ENCODE measurements at regions not wholly inside any gene's neighbourhood (a gene's known extent, or its start where the extent isn't known, plus 50 kb on each side); places are given as distances from the start of the nearest gene placed in this dataset.
"Not testable (repeated sequence)": the region's sequence is repeated elsewhere in the genome, so short reads cannot be mapped to it uniquely, and the experiment has no call there.

- Histone ChIP-seq H3K27me3 (ENCODE audit: control insufficient read depth, insufficient read depth, low read length) (peaks cover 4% of the 10 kb centered on the region), H3K4me3 (ENCODE audit: low read depth, low read length) (no peak overlapping the region), H3K36me3 (ENCODE audit: control insufficient read depth, insufficient read depth, low read length) (no peaks in the 10 kb centered on the region)
- DNase-seq (ENCODE audit: low read depth), result no peak
- no peak for TF ChIP-seq CTCF (IDR thresholded peaks at IDR 0.05; ENCODE audit: insufficient read depth, low read length, poor library complexity, severe bottlenecking)
These were observed 315.1 kb downstream of the THBS2 start for GRCh38 chr6:168938546-168938945.

GRCh38 chr6:168937054-168937453, 316.6 kb downstream of the THBS2 start:
- DNase-seq (ENCODE audit: low read depth), result peak; percentile 9
- H3K36me3 ChIP-seq (ENCODE audit: control insufficient read depth, insufficient read depth, low read length), result no peaks in the 10 kb centered on the region
- H3K4me3 ChIP-seq (ENCODE audit: low read depth, low read length), result no peak overlapping the region
- TF ChIP-seq CTCF (IDR thresholded peaks at IDR 0.05; ENCODE audit: insufficient read depth, low read length, poor library complexity, severe bottlenecking), result no peak
- H3K27me3 ChIP-seq (ENCODE audit: control insufficient read depth, insufficient read depth, low read length), result peaks cover 4% of the 10 kb centered on the region

- Histone ChIP-seq H3K27me3 (ENCODE audit: control insufficient read depth, insufficient read depth, low read length) (peaks cover under 1% of the 10 kb centered on the region), H3K36me3 (ENCODE audit: control insufficient read depth, insufficient read depth, low read length) (no peaks in the 10 kb centered on the region), H3K4me3 (ENCODE audit: low read depth, low read length) (no peak overlapping the region)
- DNase-seq (ENCODE audit: low read depth), result no peak
- TF ChIP-seq CTCF (IDR thresholded peaks at IDR 0.05; ENCODE audit: insufficient read depth, low read length, poor library complexity, severe bottlenecking), result no peak
These were observed 318.0 kb downstream of the THBS2 start for GRCh38 chr6:168935628-168936010.

GRCh38 chr6:168934660-168935627, 318.7 kb downstream of the THBS2 start:
- no peak for TF ChIP-seq CTCF (IDR thresholded peaks at IDR 0.05; ENCODE audit: insufficient read depth, low read length, poor library complexity, severe bottlenecking)

GRCh38 chr6:168932171-168932570, 321.5 kb downstream of the THBS2 start:
- not testable (repeated sequence) for DNase-seq (ENCODE audit: low read depth); H3K4me3 ChIP-seq (ENCODE audit: low read depth, low read length); H3K36me3 ChIP-seq (ENCODE audit: control insufficient read depth, insufficient read depth, low read length); H3K27me3 ChIP-seq (ENCODE audit: control insufficient read depth, insufficient read depth, low read length)

More at GRCh38 chr6:168934660-168935627, 318.7 kb downstream of the THBS2 start:
- no peak for DNase-seq (ENCODE audit: low read depth)
- no peaks in the 10 kb centered on the region for H3K27me3 ChIP-seq (ENCODE audit: control insufficient read depth, insufficient read depth, low read length)
- H3K36me3 ChIP-seq (ENCODE audit: control insufficient read depth, insufficient read depth, low read length), result no peaks in the 10 kb centered on the region
- H3K4me3 ChIP-seq (ENCODE audit: low read depth, low read length), result no peak overlapping the region

- DNase-seq (ENCODE audit: low read depth), result not testable (repeated sequence)
These were observed 322.6 kb downstream of the THBS2 start for GRCh38 chr6:168931072-168931471.

More at GRCh38 chr6:168931072-168931471, 322.6 kb downstream of the THBS2 start:
- H3K4me3 ChIP-seq (ENCODE audit: low read depth, low read length); H3K36me3 ChIP-seq (ENCODE audit: control insufficient read depth, insufficient read depth, low read length); H3K27me3 ChIP-seq (ENCODE audit: control insufficient read depth, insufficient read depth, low read length): not testable (repeated sequence)
